Activated B cell treated with CpG ODN at 0.5 μM for 24 hours (primary cell): ENCODE measurements at regions not wholly inside any gene's neighbourhood (a gene's known extent, or its start where the extent isn't known, plus 50 kb on each side); places are given as distances from the start of the nearest gene placed in this dataset.
"Not testable (repeated sequence)": the region's sequence is repeated elsewhere in the genome, so short reads cannot be mapped to it uniquely, and the experiment has no call there.

Experiments
- ATAC-seq: fragments of 200-7000 bp; cut with Tn5 transposase; one replicate; pipeline ENCODE4 v1.10.0; 2021; ENCODE audit warnings: low read depth, mild to moderate bottlenecking, moderate library complexity
- CTCF ChIA-PET: fragments of 350-600 bp; sonication (Branson Sonifier 250); formaldehyde crosslinking; loops from one replicate; lab custom pipeline; 2021; ENCODE audit warnings: antibody characterized with exemption; lab: Charles Lee
- POLR2A ChIA-PET: fragments of 350-600 bp; sonication (Branson Sonifier 250); formaldehyde crosslinking; loops from one replicate; lab custom pipeline; 2021; ENCODE audit warnings: antibody characterized with exemption; lab: Charles Lee
- DNase-seq: peaks from one replicate; pipeline ENCODE4 v3.0.0; 2022
- H3K27ac Mint-ChIP-seq: one replicate; pipeline ENCODE4 v1.8.0; 2020; ENCODE audit warnings: mixed read lengths
- H3K27me3 Mint-ChIP-seq: one replicate; pipeline ENCODE4 v1.8.0; 2021; ENCODE audit warnings: mixed read lengths
- H3K36me3 Mint-ChIP-seq: one replicate; pipeline ENCODE4 v1.8.0; 2021; ENCODE audit warnings: low read depth, mixed read lengths
- H3K4me1 Mint-ChIP-seq: one replicate; pipeline ENCODE4 v1.8.0; 2021; ENCODE audit warnings: mixed read lengths
- H3K4me3 Mint-ChIP-seq: one replicate; pipeline ENCODE4 v1.8.0; 2020; ENCODE audit warnings: mild to moderate bottlenecking, mixed read lengths
- H3K9me3 Mint-ChIP-seq: one replicate; pipeline ENCODE4 v1.8.0; 2020; ENCODE audit warnings: mixed read lengths
- CTCF ChIP-seq: fragments of 200-600 bp; IDR thresholded peaks from one replicate; pipeline ENCODE4 v1.8.0; 2022; ENCODE audit warnings: antibody characterized with exemption, mild to moderate bottlenecking
- intact Hi-C: fragments of 100-400 bp; cut with micrococcal nuclease; formaldehyde crosslinking; loops from one replicate; pipeline ENCODE4 v1.15.1; 2024

- Mint-ChIP-seq H3K9me3 (peaks cover 2% of the 10 kb centered on the region), H3K27ac (no peak overlapping the region), H3K27me3 (no peaks in the 10 kb centered on the region), H3K4me1 (no peaks in the 10 kb centered on the region), H3K36me3 (no peaks in the 10 kb centered on the region), H3K4me3 (no peak overlapping the region)
- ChIA-PET CTCF (no interaction called here), POLR2A (no interaction called here)
- intact Hi-C loops: no loop called here
- ATAC-seq: no peak
- DNase-seq: no peak
- no peak for TF ChIP-seq CTCF
Observed at GRCh38 chr2:14781142-14781541, 148.6 kb downstream of the LRATD1 start.

GRCh38 chr2:14788814-14789213, 156.3 kb downstream of the LRATD1 start:
- POLR2A ChIA-PET, H3K9me3 Mint-ChIP-seq, CTCF ChIA-PET, H3K4me3 Mint-ChIP-seq, ATAC-seq, H3K36me3 Mint-ChIP-seq, intact Hi-C loops, H3K4me1 Mint-ChIP-seq, H3K27me3 Mint-ChIP-seq, H3K27ac Mint-ChIP-seq, DNase-seq: not testable (repeated sequence)

- Mint-ChIP-seq H3K27me3 (no peaks in the 10 kb centered on the region), H3K27ac (no peak overlapping the region), H3K36me3 (no peaks in the 10 kb centered on the region), H3K4me3 (no peak overlapping the region), H3K4me1 (no peaks in the 10 kb centered on the region), H3K9me3 (peaks cover 4% of the 10 kb centered on the region)
- DNase-seq: no peak
- CTCF ChIA-PET: no interaction called here
- intact Hi-C loops: no loop called here
- POLR2A ChIA-PET: no interaction called here
- ATAC-seq: no peak
- no peak for TF ChIP-seq CTCF
Observed at GRCh38 chr2:14790041-14790640, 157.6 kb downstream of the LRATD1 start.

GRCh38 chr2:14803994-14804393, 171.5 kb downstream of the LRATD1 start:
- no peak overlapping the region for H3K27ac Mint-ChIP-seq
- ATAC-seq (no peak), DNase-seq (no peak)
- H3K27me3 Mint-ChIP-seq: no peaks in the 10 kb centered on the region
- ChIA-PET CTCF (no interaction called here), POLR2A (no interaction called here)
- no peaks in the 10 kb centered on the region for H3K36me3 Mint-ChIP-seq
- no peak for TF ChIP-seq CTCF
- H3K9me3 Mint-ChIP-seq: peaks cover 13% of the 10 kb centered on the region
- no peak overlapping the region for H3K4me3 Mint-ChIP-seq
- intact Hi-C loops: no loop called here
- no peaks in the 10 kb centered on the region for H3K4me1 Mint-ChIP-seq

- no peak overlapping the region for H3K27ac Mint-ChIP-seq
- DNase-seq (no peak), ATAC-seq (no peak)
- H3K4me3 Mint-ChIP-seq: no peak overlapping the region
- TF ChIP-seq CTCF: no peak
- CTCF ChIA-PET: no interaction called here
- H3K36me3 Mint-ChIP-seq: no peaks in the 10 kb centered on the region
- intact Hi-C loops: no loop called here
- H3K27me3 Mint-ChIP-seq: no peaks in the 10 kb centered on the region
- H3K4me1 Mint-ChIP-seq: no peaks in the 10 kb centered on the region
- POLR2A ChIA-PET: no interaction called here
- H3K9me3 Mint-ChIP-seq: peaks cover 13% of the 10 kb centered on the region
Observed at GRCh38 chr2:14804902-14805301, 172.4 kb downstream of the LRATD1 start.

GRCh38 chr2:14806613-14807012, 174.1 kb downstream of the LRATD1 start:
- CTCF ChIA-PET: no interaction called here
- DNase-seq (no peak), ATAC-seq (no peak)
- POLR2A ChIA-PET: no interaction called here
- no peaks in the 10 kb centered on the region for H3K27me3 Mint-ChIP-seq
- no peak for TF ChIP-seq CTCF
- H3K4me1 Mint-ChIP-seq: no peaks in the 10 kb centered on the region
- intact Hi-C loops: no loop called here
- H3K36me3 Mint-ChIP-seq: no peaks in the 10 kb centered on the region
- no peak overlapping the region for H3K27ac Mint-ChIP-seq
- H3K9me3 Mint-ChIP-seq: peaks cover 5% of the 10 kb centered on the region
- no peak overlapping the region for H3K4me3 Mint-ChIP-seq
